Adrenal gland (tissue), 9 donors: ENCODE measurements at regions not wholly inside any gene's neighbourhood (a gene's known extent, or its start where the extent isn't known, plus 50 kb on each side); places are given as distances from the start of the nearest gene placed in this dataset.

ENCODE experiments used
- DNase-seq, 7 donors: peaks; one replicate each; pipeline ENCODE4 v3.0.0-alpha.2; 2019 to 2020
- H3K27ac ChIP-seq, 5 donors: fragments of 200-600 bp; sonication (generic) in 4 of 5; 1 replicate in 3 of 5; 2 replicates in 2 of 5; pipeline versions ENCODE4 v1.5.1 to v1.8.0; 2016 to 2020; ENCODE audit warnings: mild to moderate bottlenecking in 1 of 5
- H3K27me3 ChIP-seq: fragments of 200-600 bp; 2 replicates; pipeline ENCODE4 v1.8.0; 2021
- H3K36me3 ChIP-seq, 2 donors: fragments of 200-600 bp; replicated peaks in 1 of 2; 1 replicate in 1 of 2; 2 replicates in 1 of 2; pipeline versions ENCODE4 v1.5.1 to v1.8.0; 2018 to 2022
- H3K4me1 ChIP-seq, 2 donors: fragments of 200-600 bp; replicated peaks in 1 of 2; 1 replicate in 1 of 2; 2 replicates in 1 of 2; pipeline versions ENCODE4 v1.5.1 to v1.8.0; 2018 to 2021
- H3K4me3 ChIP-seq, 4 donors: fragments of 200-600 bp; sonication (generic) in 3 of 4; one replicate each; pipeline ENCODE4 v1.5.1; 2016 to 2018
- H3K9me3 ChIP-seq, 3 donors: fragments of 200-600 bp; sonication (generic) in 1 of 3; replicated peaks in 1 of 3; 1 replicate in 2 of 3; 2 replicates in 1 of 3; pipeline versions ENCODE4 v1.5.1 to v1.8.0; 2016 to 2021
- POLR2A ChIP-seq, 2 donors: fragments of 450-650 bp; IDR thresholded peaks; one replicate each; pipeline ENCODE4 v1.6.1; 2017; ENCODE audit warnings: antibody characterized with exemption in 2 of 2, mild to moderate bottlenecking in 2 of 2, moderate library complexity in 1 of 2
- WGBS, 4 donors: extraction: QIAGEN DNeasy Blood & Tissue Kit in 2 of 4; methylation state at CpG; one replicate each; pipeline versions ENCODE4 v1.1.5 to v1.1.7; 2013 to 2017; 5-methylcytosine and 5-hydroxymethylcytosine counted together
- intact Hi-C, 2 donors: fragments of 100-400 bp; cut with DNase I; formaldehyde crosslinking; loops; one replicate each; pipeline versions ENCODE4 v1.14.1 to v1.15.0; 2022 to 2023
- TF ChIP-seq, protein P1 (sequence below), 6 experiments: fragments of 450-650 bp in 4 of 6; fragments of 200-600 bp in 2 of 6; sonication (generic) in 1 of 6; IDR thresholded peaks; 1 replicate in 5 of 6; 2 replicates in 1 of 6; pipeline versions ENCODE4 v1.5.1 to v1.8.0; 2016 to 2021; ENCODE audit warnings: antibody characterized with exemption in 6 of 6, mild to moderate bottlenecking in 2 of 6, moderate library complexity in 1 of 6
- donor health status: healthy with polysubstance abuse.
- donor health status: Bipolar disorder and iron deficiency.
- donor health status: DM: yes; HTN: yes; CAD: no.
- donor health status: DM: no; HTN: no; CAD: no.
- donor health status: DM: no; HTN: no; CAD: no.

DNA sequence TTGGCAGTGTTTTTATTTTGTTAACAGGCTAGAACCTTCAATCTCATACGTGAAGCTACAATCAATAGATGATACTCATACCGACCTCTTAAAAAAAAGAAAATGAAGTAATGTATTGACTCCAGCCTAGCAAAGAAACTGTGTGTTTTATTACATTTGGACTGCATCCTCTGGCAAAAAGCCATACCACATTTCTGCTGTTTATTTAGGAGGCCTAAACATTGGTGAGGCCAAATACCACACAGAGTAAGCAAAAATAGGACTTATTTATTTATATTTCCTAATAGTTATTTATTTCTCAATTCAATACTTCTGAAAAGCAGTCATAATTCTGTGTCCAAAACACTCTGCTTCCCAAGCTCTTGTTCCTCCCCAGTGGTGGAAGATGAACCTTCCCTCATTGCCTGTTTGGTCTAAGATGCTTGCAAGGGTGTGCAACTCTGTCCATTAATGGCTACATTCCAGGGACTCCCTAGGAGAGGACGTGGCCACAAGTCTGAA, 398.8 kb upstream of the KLF6 start:
- Histone ChIP-seq H3K27ac (no peak overlapping the region), H3K9me3 (peaks cover 0 to 5% (median 0%) of the 10 kb centered on the region in 3 donors), H3K4me3 (no peak overlapping the region), H3K27me3 (no peaks in the 10 kb centered on the region), H3K4me1 (no peaks in the 10 kb centered on the region), H3K36me3 (no peaks in the 10 kb centered on the region)
- DNase-seq: no peak
- 68 to 72% (median 69%) methylated on average over 3 of the region's 3 CpGs for WGBS, 4 donors
- TF ChIP-seq POLR2A (IDR thresholded peaks at IDR 0.05): no peak
- intact Hi-C loops: no loop called here

DNA sequence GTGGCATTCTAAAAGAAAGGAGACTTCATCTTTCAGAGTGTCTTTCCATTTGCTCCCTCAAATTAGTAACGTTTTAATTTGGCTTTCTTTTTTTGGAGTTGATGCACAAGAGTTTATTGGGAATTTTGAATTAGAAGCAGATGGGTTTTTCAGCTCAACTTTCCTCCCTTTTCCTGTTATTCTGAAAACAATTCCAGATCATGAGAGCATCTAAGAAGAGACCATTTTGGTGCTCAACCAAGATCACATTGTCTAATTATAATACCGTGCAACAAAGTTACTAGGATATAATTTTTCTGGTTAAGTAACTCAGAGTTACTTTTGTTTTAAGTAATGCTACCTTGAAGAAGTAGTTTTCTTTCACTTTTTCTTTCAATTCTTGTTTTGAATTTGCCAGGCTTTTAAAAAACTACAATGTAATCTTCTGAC, 396.6 kb upstream of the KLF6 start:
- 49 to 63% (median 56%) methylated on average over 2 of the region's 2 CpGs for WGBS, 4 donors
- TF ChIP-seq, protein P1, sequence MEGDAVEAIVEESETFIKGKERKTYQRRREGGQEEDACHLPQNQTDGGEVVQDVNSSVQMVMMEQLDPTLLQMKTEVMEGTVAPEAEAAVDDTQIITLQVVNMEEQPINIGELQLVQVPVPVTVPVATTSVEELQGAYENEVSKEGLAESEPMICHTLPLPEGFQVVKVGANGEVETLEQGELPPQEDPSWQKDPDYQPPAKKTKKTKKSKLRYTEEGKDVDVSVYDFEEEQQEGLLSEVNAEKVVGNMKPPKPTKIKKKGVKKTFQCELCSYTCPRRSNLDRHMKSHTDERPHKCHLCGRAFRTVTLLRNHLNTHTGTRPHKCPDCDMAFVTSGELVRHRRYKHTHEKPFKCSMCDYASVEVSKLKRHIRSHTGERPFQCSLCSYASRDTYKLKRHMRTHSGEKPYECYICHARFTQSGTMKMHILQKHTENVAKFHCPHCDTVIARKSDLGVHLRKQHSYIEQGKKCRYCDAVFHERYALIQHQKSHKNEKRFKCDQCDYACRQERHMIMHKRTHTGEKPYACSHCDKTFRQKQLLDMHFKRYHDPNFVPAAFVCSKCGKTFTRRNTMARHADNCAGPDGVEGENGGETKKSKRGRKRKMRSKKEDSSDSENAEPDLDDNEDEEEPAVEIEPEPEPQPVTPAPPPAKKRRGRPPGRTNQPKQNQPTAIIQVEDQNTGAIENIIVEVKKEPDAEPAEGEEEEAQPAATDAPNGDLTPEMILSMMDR (IDR thresholded peaks at IDR 0.05): no peak
- TF ChIP-seq POLR2A (IDR thresholded peaks at IDR 0.05): no peak
- Histone ChIP-seq H3K36me3 (no peaks in the 10 kb centered on the region), H3K4me3 (no peak overlapping the region), H3K27ac (no peak overlapping the region), H3K27me3 (no peaks in the 10 kb centered on the region), H3K4me1 (no peaks in the 10 kb centered on the region), H3K9me3 (peaks cover 0 to 5% (median 0%) of the 10 kb centered on the region in 3 donors)
- intact Hi-C loops: no loop called here
- DNase-seq: no peak

DNA sequence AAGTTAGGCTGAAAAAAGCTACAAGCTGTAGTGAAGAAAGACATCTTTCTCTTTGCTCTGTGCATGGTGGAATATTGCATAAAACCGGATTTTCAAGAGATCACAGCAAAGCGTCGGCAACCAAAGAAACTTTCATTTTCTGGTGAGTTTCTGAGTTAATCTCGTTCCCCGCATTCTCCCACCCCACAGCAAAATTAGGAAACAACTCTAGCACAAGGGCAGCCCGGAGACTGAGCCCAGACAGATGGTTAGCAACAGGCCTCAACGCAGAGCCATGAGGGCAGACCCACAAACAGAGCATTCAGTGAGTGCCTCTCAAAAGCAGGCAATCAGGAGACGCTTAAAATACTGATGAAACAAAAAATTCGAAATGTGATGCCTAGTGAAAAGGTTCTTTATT, 396.1 kb upstream of the KLF6 start:
- H3K9me3 ChIP-seq: peaks cover 0 to 5% (median 0%) of the 10 kb centered on the region in 3 donors
- H3K4me3 ChIP-seq: no peak overlapping the region
- no peaks in the 10 kb centered on the region for H3K36me3 ChIP-seq
- WGBS, 4 donors: 82 to 89% (median 85%) methylated on average over 9 of the region's 9 CpGs
- H3K27me3 ChIP-seq: no peaks in the 10 kb centered on the region
- no peaks in the 10 kb centered on the region for H3K4me1 ChIP-seq
- TF ChIP-seq, protein P1 (IDR thresholded peaks at IDR 0.05): no peak
- TF ChIP-seq POLR2A (IDR thresholded peaks at IDR 0.05): no peak
- no peak overlapping the region for H3K27ac ChIP-seq
- DNase-seq: no peak
- intact Hi-C loops: no loop called here

DNA sequence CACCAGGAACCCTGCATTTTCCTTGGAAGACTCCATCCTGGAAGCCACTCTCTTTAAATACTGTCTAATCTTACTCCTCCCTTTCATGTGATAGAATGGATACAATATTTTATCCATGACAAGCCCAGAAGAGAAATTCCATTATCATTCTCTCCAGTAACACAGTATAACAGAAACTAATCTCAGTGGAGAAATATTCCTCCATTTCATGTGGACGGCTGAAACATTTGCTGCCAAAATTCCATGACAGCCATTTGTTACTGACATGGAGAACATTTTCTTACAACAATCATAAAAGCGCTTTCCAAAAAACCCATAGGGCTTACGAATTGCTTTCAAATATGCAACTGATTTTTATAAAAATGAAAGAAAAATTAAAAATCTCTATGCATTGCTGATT, 392.8 kb upstream of the KLF6 start:
- H3K4me1 ChIP-seq: no peaks in the 10 kb centered on the region
- 53 to 68% (median 63%) methylated on average over 3 of the region's 3 CpGs for WGBS, 4 donors
- H3K36me3 ChIP-seq: no peaks in the 10 kb centered on the region
- no peaks in the 10 kb centered on the region for H3K27me3 ChIP-seq
- intact Hi-C loops: no loop called here
- no peak overlapping the region for H3K4me3 ChIP-seq
- TF ChIP-seq, protein P1 (IDR thresholded peaks at IDR 0.05): no peak
- TF ChIP-seq POLR2A (IDR thresholded peaks at IDR 0.05): no peak
- peaks cover 0 to 5% (median 0%) of the 10 kb centered on the region in 3 donors for H3K9me3 ChIP-seq
- DNase-seq: no peak
- no peak overlapping the region for H3K27ac ChIP-seq
